RPMI7951 (cell line): ENCODE measurements at regions not wholly inside any gene's neighbourhood (a gene's known extent, or its start where the extent isn't known, plus 50 kb on each side); places are given as distances from the start of the nearest gene placed in this dataset.

Source experiments
- DNase-seq: peaks from one replicate; pipeline ENCODE4 v3.0.0-alpha.2; 2012; ENCODE audit warnings: low read depth

GRCh38 chr6:167049275-167049674, 50.1 kb downstream of the CEP43 start:
- DNase-seq: peak; percentile 31

- DNase-seq: no peak
Measured at GRCh38 chr6:167050903-167051302, 51.7 kb downstream of the CEP43 start.

GRCh38 chr6:167053895-167054530, 54.8 kb downstream of the CEP43 start:
- DNase-seq: no peak

- no peak for DNase-seq
Measured at GRCh38 chr6:167054987-167055386, 55.8 kb downstream of the CEP43 start.

GRCh38 chr6:167056370-167056769, 57.2 kb downstream of the CEP43 start:
- peak; percentile 52 for DNase-seq

GRCh38 chr6:167058261-167058660, 59.1 kb downstream of the CEP43 start:
- peak; percentile 6 for DNase-seq
